ENCODE measurements at regions not wholly inside any gene's neighbourhood (a gene's known extent, or its start where the extent isn't known, plus 50 kb on each side); places are given as distances from the start of the nearest gene placed in this dataset.

DNA sequence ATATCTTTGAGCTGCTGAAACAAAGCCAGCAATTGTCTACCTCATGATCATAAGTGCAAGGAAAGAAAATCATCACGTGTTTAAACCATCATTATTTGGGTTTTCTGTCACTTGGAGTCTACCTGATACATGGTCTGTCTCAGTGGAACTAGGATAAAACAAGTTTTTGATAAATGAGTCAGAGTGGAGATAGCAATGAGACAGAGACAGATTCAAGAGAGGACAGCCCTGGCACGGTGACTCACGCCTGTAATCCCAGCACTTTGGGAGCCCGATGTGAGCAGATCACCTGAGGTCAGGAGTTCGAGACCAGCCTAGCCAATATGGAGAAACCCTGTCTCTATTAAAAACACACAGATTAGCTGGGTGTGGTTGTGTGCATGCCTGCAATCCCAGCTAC, 93.8 kb downstream of the PMAIP1 start:
- Histone ChIP-seq H3K9ac (ENCODE audit: low read depth, low read length, poor library complexity) (no peak overlapping the region), H3K4me3 (ENCODE audit: low read length in 2 of 2) (no peak overlapping the region), H2AFZ (ENCODE audit: low read length) (no peak overlapping the region), H2BK12ac (ENCODE audit: low read length) (no peak overlapping the region), H3K36me3 (replicated peaks in 1 of 2; ENCODE audit: control insufficient read depth in 2 of 2, insufficient read depth in 2 of 2, low read length in 2 of 2) (no peaks in the 10 kb centered on the region), H4K91ac (ENCODE audit: low read depth, low read length, poor library complexity) (no peak overlapping the region), H3K27me3 (ENCODE audit: control insufficient read depth in 3 of 3, insufficient read depth in 3 of 3, low read depth in 1 of 3, low read length in 3 of 3) (no peaks in the 10 kb centered on the region), H2BK5ac (ENCODE audit: low read length) (no peak overlapping the region), H3K4me2 (ENCODE audit: insufficient read depth, low read length, poor library complexity, severe bottlenecking) (no peak overlapping the region), H3K27ac (replicated peaks; ENCODE audit: low read length) (no peak overlapping the region), H2AK5ac (ENCODE audit: low read depth, low read length) (no peak overlapping the region), H3K9me3 (replicated peaks in 1 of 2; ENCODE audit: control insufficient read depth in 2 of 2, insufficient read depth in 1 of 2, low read depth in 1 of 2, low read length in 2 of 2) (no peaks in the 10 kb centered on the region), H2BK15ac (ENCODE audit: low read length) (no peak overlapping the region), H3K4me1 (ENCODE audit: control insufficient read depth in 2 of 2, insufficient read depth in 1 of 2, low read depth in 1 of 2, low read length in 2 of 2) (no peaks in the 10 kb centered on the region), H2BK120ac (ENCODE audit: low read depth, low read length) (no peak overlapping the region), H3K18ac (ENCODE audit: low read length) (no peak overlapping the region), H3K79me1 (ENCODE audit: low read depth, low read length) (no peaks in the 10 kb centered on the region), H3K23ac (ENCODE audit: low read depth, low read length, poor library complexity) (no peak overlapping the region), H3K4ac (ENCODE audit: low read length) (no peak overlapping the region), H4K8ac (ENCODE audit: low read depth, low read length) (no peak overlapping the region), H3K14ac (ENCODE audit: low read length) (no peak overlapping the region)
- WGBS, 2 donors (ENCODE audit: extremely low coverage in 2 of 2, insufficient read length in 2 of 2, insufficient replicate concordance in 1 of 2), result no CpG with 5 or more reads among the region's 5 CpGs
- no peak for DNase-seq (ENCODE audit: low spot score)

DNA sequence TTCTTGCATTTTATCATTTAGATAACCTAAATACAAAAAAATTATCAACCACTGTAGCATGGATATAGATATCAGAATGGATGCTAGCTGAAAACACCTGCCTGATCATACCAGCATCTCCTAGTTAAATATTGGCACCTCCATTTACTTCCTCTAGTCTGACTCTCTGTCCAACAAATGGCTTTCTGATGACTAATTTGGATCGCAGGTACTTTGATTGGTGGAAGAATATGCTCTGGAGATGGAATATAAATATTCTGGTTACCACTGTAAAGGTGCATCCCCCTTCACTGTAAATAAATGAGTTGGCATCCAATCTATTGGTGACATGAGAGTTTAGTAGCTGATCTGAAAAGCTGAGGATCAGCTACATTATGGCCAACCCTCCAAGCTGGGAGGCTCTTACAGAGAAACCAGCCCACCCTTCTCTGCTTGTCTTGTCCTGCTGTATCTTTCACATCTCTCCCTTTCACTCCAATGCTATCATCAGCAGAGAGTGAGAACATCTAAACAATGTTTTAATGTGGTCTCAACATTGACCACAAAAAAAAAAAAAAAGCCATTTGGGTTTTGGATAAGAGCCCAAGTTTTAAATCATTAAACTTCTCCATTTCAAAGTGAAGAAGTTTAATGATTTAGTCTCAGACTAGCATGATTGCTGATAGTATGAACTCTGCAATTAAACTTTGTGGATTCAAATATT, 90.5 kb downstream of the PMAIP1 start:
- Histone ChIP-seq H3K4me1 (ENCODE audit: control insufficient read depth in 2 of 2, insufficient read depth in 1 of 2, low read depth in 1 of 2, low read length in 2 of 2) (no peaks in the 10 kb centered on the region), H3K36me3 (replicated peaks in 1 of 2; ENCODE audit: control insufficient read depth in 2 of 2, insufficient read depth in 2 of 2, low read length in 2 of 2) (no peaks in the 10 kb centered on the region), H3K9me3 (replicated peaks in 1 of 2; ENCODE audit: control insufficient read depth in 2 of 2, insufficient read depth in 1 of 2, low read depth in 1 of 2, low read length in 2 of 2) (no peaks in the 10 kb centered on the region), H3K79me1 (ENCODE audit: low read depth, low read length) (no peaks in the 10 kb centered on the region), H2BK120ac (ENCODE audit: low read depth, low read length) (no peak overlapping the region), H2BK12ac (ENCODE audit: low read length) (no peak overlapping the region), H3K23ac (ENCODE audit: low read depth, low read length, poor library complexity) (no peak overlapping the region), H3K4me3 (ENCODE audit: low read length in 2 of 2) (no peak overlapping the region), H3K4me2 (ENCODE audit: insufficient read depth, low read length, poor library complexity, severe bottlenecking) (no peak overlapping the region), H2BK5ac (ENCODE audit: low read length) (no peak overlapping the region), H3K9ac (ENCODE audit: low read depth, low read length, poor library complexity) (no peak overlapping the region), H2AK5ac (ENCODE audit: low read depth, low read length) (no peak overlapping the region), H4K8ac (ENCODE audit: low read depth, low read length) (no peak overlapping the region), H3K18ac (ENCODE audit: low read length) (no peak overlapping the region), H3K14ac (ENCODE audit: low read length) (no peak overlapping the region), H3K27me3 (ENCODE audit: control insufficient read depth in 3 of 3, insufficient read depth in 3 of 3, low read depth in 1 of 3, low read length in 3 of 3) (no peaks in the 10 kb centered on the region), H2BK15ac (ENCODE audit: low read length) (no peak overlapping the region), H2AFZ (ENCODE audit: low read length) (no peak overlapping the region), H3K27ac (replicated peaks; ENCODE audit: low read length) (no peak overlapping the region), H4K91ac (ENCODE audit: low read depth, low read length, poor library complexity) (no peak overlapping the region), H3K4ac (ENCODE audit: low read length) (no peak overlapping the region)
- no CpG with 5 or more reads among the region's 1 CpG for WGBS, 2 donors (ENCODE audit: extremely low coverage in 2 of 2, insufficient read length in 2 of 2, insufficient replicate concordance in 1 of 2)
- DNase-seq (ENCODE audit: low spot score), result no peak

DNA sequence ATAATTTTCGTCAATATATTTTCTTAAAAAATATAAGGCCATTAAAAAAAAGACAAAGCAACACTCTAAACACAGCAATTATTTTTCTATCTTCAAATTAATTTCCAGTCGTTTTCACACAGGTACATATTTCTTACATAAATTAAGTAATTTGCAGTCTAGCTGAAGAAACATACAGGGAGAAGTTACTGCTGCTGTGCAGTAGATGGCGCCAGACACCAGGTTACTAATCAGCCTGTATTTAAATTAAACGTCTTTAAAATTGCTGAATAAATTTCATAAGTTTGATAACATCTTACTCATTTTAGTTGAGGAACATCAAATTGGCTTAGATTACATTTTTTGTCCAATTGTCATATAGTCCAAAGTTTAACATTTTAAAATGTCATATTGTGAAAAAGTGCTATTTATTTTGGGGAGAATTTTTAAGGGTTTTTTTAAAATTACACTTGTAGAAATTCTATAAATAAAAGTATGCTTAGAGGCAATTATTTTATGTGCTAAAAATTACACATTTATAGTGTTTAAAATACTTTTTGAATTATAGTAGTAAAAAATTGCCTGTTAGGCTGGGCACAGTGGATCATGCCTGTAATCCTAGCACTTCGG, 88.4 kb downstream of the PMAIP1 start:
- H3K36me3 ChIP-seq (replicated peaks in 1 of 2; ENCODE audit: control insufficient read depth in 2 of 2, insufficient read depth in 2 of 2, low read length in 2 of 2), result no peaks in the 10 kb centered on the region
- H3K4me2 ChIP-seq (ENCODE audit: insufficient read depth, low read length, poor library complexity, severe bottlenecking), result no peak overlapping the region
- H2BK12ac ChIP-seq (ENCODE audit: low read length), result no peak overlapping the region
- H3K27me3 ChIP-seq (ENCODE audit: control insufficient read depth in 3 of 3, insufficient read depth in 3 of 3, low read depth in 1 of 3, low read length in 3 of 3), result no peaks in the 10 kb centered on the region
- peak; percentile 24 for DNase-seq (ENCODE audit: low spot score)
- H3K18ac ChIP-seq (ENCODE audit: low read length), result no peak overlapping the region
- H3K9ac ChIP-seq (ENCODE audit: low read depth, low read length, poor library complexity), result no peak overlapping the region
- H2AK5ac ChIP-seq (ENCODE audit: low read depth, low read length), result no peak overlapping the region
- no peak overlapping the region for H2BK120ac ChIP-seq (ENCODE audit: low read depth, low read length)
- H4K8ac ChIP-seq (ENCODE audit: low read depth, low read length), result no peak overlapping the region
- H3K4me1 ChIP-seq (ENCODE audit: control insufficient read depth in 2 of 2, insufficient read depth in 1 of 2, low read depth in 1 of 2, low read length in 2 of 2), result no peaks in the 10 kb centered on the region
- no peak overlapping the region for H2BK15ac ChIP-seq (ENCODE audit: low read length)
- no CpG with 5 or more reads among the region's 5 CpGs for WGBS, 2 donors (ENCODE audit: extremely low coverage in 2 of 2, insufficient read length in 2 of 2, insufficient replicate concordance in 1 of 2)
- no peak overlapping the region for H2BK5ac ChIP-seq (ENCODE audit: low read length)
- no peak overlapping the region for H4K91ac ChIP-seq (ENCODE audit: low read depth, low read length, poor library complexity)
- H2AFZ ChIP-seq (ENCODE audit: low read length), result no peak overlapping the region
- H3K9me3 ChIP-seq (replicated peaks in 1 of 2; ENCODE audit: control insufficient read depth in 2 of 2, insufficient read depth in 1 of 2, low read depth in 1 of 2, low read length in 2 of 2), result no peaks in the 10 kb centered on the region
- H3K79me1 ChIP-seq (ENCODE audit: low read depth, low read length), result no peaks in the 10 kb centered on the region
- H3K14ac ChIP-seq (ENCODE audit: low read length), result no peak overlapping the region
- no peak overlapping the region for H3K4ac ChIP-seq (ENCODE audit: low read length)
- no peak overlapping the region for H3K27ac ChIP-seq (replicated peaks; ENCODE audit: low read length)
- H3K4me3 ChIP-seq (ENCODE audit: low read length in 2 of 2), result no peak overlapping the region
- no peak overlapping the region for H3K23ac ChIP-seq (ENCODE audit: low read depth, low read length, poor library complexity)

DNA sequence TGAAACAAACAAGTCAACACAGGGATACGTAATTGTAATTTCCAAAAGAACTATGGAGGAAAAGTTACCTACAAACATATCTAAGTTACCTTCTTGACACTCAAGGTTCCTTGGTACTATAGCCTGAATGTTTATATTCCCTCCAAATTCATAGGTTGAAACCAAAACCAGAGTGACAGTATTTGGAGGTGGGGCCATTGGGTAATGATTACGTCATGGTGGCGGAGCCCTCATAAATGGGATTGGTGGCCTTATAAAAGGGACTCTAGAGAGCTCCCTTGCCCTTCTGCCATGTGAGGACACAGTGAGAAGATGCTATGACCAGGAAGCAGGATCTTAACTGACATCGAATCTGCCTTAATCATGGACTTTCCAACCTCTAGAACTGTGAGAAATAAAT, 87.3 kb downstream of the PMAIP1 start:
- Histone ChIP-seq H3K4me1 (ENCODE audit: control insufficient read depth in 2 of 2, insufficient read depth in 1 of 2, low read depth in 1 of 2, low read length in 2 of 2) (no peaks in the 10 kb centered on the region), H3K36me3 (replicated peaks in 1 of 2; ENCODE audit: control insufficient read depth in 2 of 2, insufficient read depth in 2 of 2, low read length in 2 of 2) (no peaks in the 10 kb centered on the region), H3K18ac (ENCODE audit: low read length) (no peak overlapping the region), H3K4me3 (ENCODE audit: low read length in 2 of 2) (no peak overlapping the region), H3K27me3 (ENCODE audit: control insufficient read depth in 3 of 3, insufficient read depth in 3 of 3, low read depth in 1 of 3, low read length in 3 of 3) (no peaks in the 10 kb centered on the region), H3K23ac (ENCODE audit: low read depth, low read length, poor library complexity) (no peak overlapping the region), H3K4me2 (ENCODE audit: insufficient read depth, low read length, poor library complexity, severe bottlenecking) (no peak overlapping the region), H3K14ac (ENCODE audit: low read length) (no peak overlapping the region), H2BK5ac (ENCODE audit: low read length) (no peak overlapping the region), H4K91ac (ENCODE audit: low read depth, low read length, poor library complexity) (no peak overlapping the region), H3K4ac (ENCODE audit: low read length) (no peak overlapping the region), H2BK12ac (ENCODE audit: low read length) (no peak overlapping the region), H2AFZ (ENCODE audit: low read length) (no peak overlapping the region), H2AK5ac (ENCODE audit: low read depth, low read length) (no peak overlapping the region), H3K79me1 (ENCODE audit: low read depth, low read length) (no peaks in the 10 kb centered on the region), H2BK120ac (ENCODE audit: low read depth, low read length) (no peak overlapping the region), H4K8ac (ENCODE audit: low read depth, low read length) (no peak overlapping the region), H2BK15ac (ENCODE audit: low read length) (no peak overlapping the region), H3K9me3 (replicated peaks in 1 of 2; ENCODE audit: control insufficient read depth in 2 of 2, insufficient read depth in 1 of 2, low read depth in 1 of 2, low read length in 2 of 2) (no peaks in the 10 kb centered on the region), H3K9ac (ENCODE audit: low read depth, low read length, poor library complexity) (no peak overlapping the region), H3K27ac (replicated peaks; ENCODE audit: low read length) (no peak overlapping the region)
- DNase-seq (ENCODE audit: low spot score), result no peak
- no CpG with 5 or more reads among the region's 4 CpGs for WGBS, 2 donors (ENCODE audit: extremely low coverage in 2 of 2, insufficient read length in 2 of 2, insufficient replicate concordance in 1 of 2)

Measured in neuronal stem cell (in vitro differentiated cells).